H9 (cell line): ENCODE measurements at regions not wholly inside any gene's neighbourhood (a gene's known extent, or its start where the extent isn't known, plus 50 kb on each side); places are given as distances from the start of the nearest gene placed in this dataset.

ENCODE experiments used
- DNase-seq: peaks from one replicate; pipeline ENCODE4 v3.0.0-alpha.2; 2017
- H2AFZ ChIP-seq: one replicate; pipeline ENCODE4 v1.6.1; 2013; ENCODE audit warnings: mild to moderate bottlenecking, low read length, control low read depth, moderate library complexity
- H2AK5ac ChIP-seq: 2 replicates; pipeline ENCODE4 v1.6.1; 2013; ENCODE audit warnings: low read length, control low read depth, mixed read lengths; ENCODE audit not compliant: insufficient read length
- H2BK120ac ChIP-seq: one replicate; pipeline ENCODE4 v1.6.1; 2013; ENCODE audit warnings: low read depth, mild to moderate bottlenecking, low read length, control low read depth, inconsistent platforms; ENCODE audit not compliant: poor library complexity, severe bottlenecking
- H2BK12ac ChIP-seq: 2 replicates; pipeline ENCODE4 v1.6.1; 2013; ENCODE audit warnings: low read length, control low read depth, mixed read lengths, low read depth; ENCODE audit not compliant: insufficient read length
- H2BK15ac ChIP-seq: 2 replicates; pipeline ENCODE4 v1.6.1; 2013; ENCODE audit warnings: low read depth, low read length, control low read depth
- H2BK20ac ChIP-seq: one replicate; pipeline ENCODE4 v1.6.1; 2013; ENCODE audit warnings: low read depth, mild to moderate bottlenecking, low read length, control low read depth, inconsistent platforms; ENCODE audit not compliant: poor library complexity, severe bottlenecking
- H2BK5ac ChIP-seq: 2 replicates; pipeline ENCODE4 v1.6.1; 2013; ENCODE audit warnings: low read length, control low read depth, mixed read lengths; ENCODE audit not compliant: insufficient read length
- H3K14ac ChIP-seq: 2 replicates; pipeline ENCODE4 v1.6.1; 2013; ENCODE audit warnings: low read length, control low read depth; ENCODE audit not compliant: insufficient read depth
- H3K18ac ChIP-seq: 2 replicates; pipeline ENCODE4 v1.6.1; 2013; ENCODE audit warnings: low read depth, mild to moderate bottlenecking, mixed read lengths, low read length, control low read depth; ENCODE audit not compliant: insufficient read length
- H3K23ac ChIP-seq: 2 replicates; pipeline ENCODE4 v1.6.1; 2013; ENCODE audit warnings: low read length, control low read depth, mixed read lengths, low read depth; ENCODE audit not compliant: insufficient read length
- H3K23me2 ChIP-seq: 2 replicates; pipeline ENCODE4 v1.6.1; 2013; ENCODE audit warnings: low read depth, mild to moderate bottlenecking, mixed read lengths, low read length, control low read depth; ENCODE audit not compliant: insufficient read length, poor library complexity, severe bottlenecking
- H3K27ac ChIP-seq: 2 replicates; pipeline ENCODE4 v1.5.1; 2013; ENCODE audit warnings: low read length, control low read depth, mixed read lengths, low read depth; ENCODE audit not compliant: insufficient read length
- H3K27me3 ChIP-seq: 2 replicates; pipeline ENCODE4 v1.6.1; 2013; ENCODE audit warnings: low read length, control low read depth, inconsistent platforms; ENCODE audit not compliant: insufficient read depth
- H3K4ac ChIP-seq: 2 replicates; pipeline ENCODE4 v1.6.1; 2013; ENCODE audit warnings: low read depth, mild to moderate bottlenecking, control low read depth, inconsistent platforms, low read length, moderate library complexity
- H3K4me1 ChIP-seq: 2 replicates; pipeline ENCODE4 v1.6.1; 2013; ENCODE audit warnings: low read length, control low read depth, inconsistent platforms; ENCODE audit not compliant: insufficient read depth
- H3K4me2 ChIP-seq: 2 replicates; pipeline ENCODE4 v1.6.1; 2013; ENCODE audit warnings: low read length, control low read depth, mixed read lengths; ENCODE audit not compliant: insufficient read length, insufficient read depth
- H3K56ac ChIP-seq: 2 replicates; pipeline ENCODE4 v1.6.1; 2013; ENCODE audit warnings: low read depth, mild to moderate bottlenecking, mixed read lengths, low read length, control low read depth; ENCODE audit not compliant: insufficient read length
- H3K79me1 ChIP-seq: 2 replicates; pipeline ENCODE4 v1.6.1; 2013; ENCODE audit warnings: low read depth, mild to moderate bottlenecking, moderate library complexity, low read length, control low read depth, inconsistent platforms; ENCODE audit not compliant: insufficient read depth, poor library complexity, severe bottlenecking
- H3K79me2 ChIP-seq: 2 replicates; pipeline ENCODE4 v1.6.1; 2013; ENCODE audit warnings: low read length, control low read depth, inconsistent platforms; ENCODE audit not compliant: insufficient read depth
- H3K9ac ChIP-seq: 2 replicates; pipeline ENCODE4 v1.6.1; 2013; ENCODE audit warnings: low read length, control low read depth, mixed read lengths; ENCODE audit not compliant: insufficient read length; ENCODE audit errors: extremely low read depth
- H3K9me3 ChIP-seq: one replicate; pipeline ENCODE4 v1.6.1; 2013; ENCODE audit warnings: low read depth, low read length, inconsistent platforms; ENCODE audit not compliant: control insufficient read depth
- H3T11ph ChIP-seq: one replicate; pipeline ENCODE4 v1.6.1; 2013; ENCODE audit warnings: mild to moderate bottlenecking, low read length, control low read depth, inconsistent platforms
- H4K20me1 ChIP-seq: one replicate; pipeline ENCODE4 v1.6.1; 2013; ENCODE audit not compliant: control insufficient read depth, insufficient read length, insufficient read depth
- H4K5ac ChIP-seq: 2 replicates; pipeline ENCODE4 v1.6.1; 2013; ENCODE audit warnings: low read depth, mild to moderate bottlenecking, mixed read lengths, low read length, control low read depth; ENCODE audit not compliant: insufficient read length
- H4K8ac ChIP-seq: replicated peaks from 2 replicates; pipeline ENCODE4 v1.6.1; 2013; ENCODE audit warnings: low read length, control low read depth, mixed read lengths, low read depth; ENCODE audit not compliant: insufficient read length
- H4K91ac ChIP-seq: 2 replicates; pipeline ENCODE4 v1.6.1; 2013; ENCODE audit warnings: low read depth, mild to moderate bottlenecking, moderate library complexity, mixed read lengths, low read length, control low read depth; ENCODE audit not compliant: insufficient read length
- H3K27ac Mint-ChIP-seq, 3 experiments: 2 replicates in 2 of 3; 3 replicates in 1 of 3; pipeline ENCODE4 v1.8.0; 2020 to 2021; ENCODE audit warnings: mixed read lengths in 3 of 3, mild to moderate bottlenecking in 1 of 3, moderate library complexity in 1 of 3
- H3K27me3 Mint-ChIP-seq: 2 replicates; pipeline ENCODE4 v1.8.0; 2021; ENCODE audit warnings: low read depth, mild to moderate bottlenecking, moderate library complexity, mixed read lengths
- H3K36me3 Mint-ChIP-seq, 3 experiments: 2 replicates in 2 of 3; 3 replicates in 1 of 3; pipeline ENCODE4 v1.8.0; 2020 to 2021; ENCODE audit warnings: low read depth in 3 of 3, mixed read lengths in 3 of 3; ENCODE audit not compliant: insufficient read depth in 1 of 3
- H3K4me1 Mint-ChIP-seq, 2 experiments: 2 replicates each; pipeline ENCODE4 v1.8.0; 2020; ENCODE audit warnings: mixed read lengths in 2 of 2
- H3K4me3 Mint-ChIP-seq, 2 experiments: 2 replicates in 1 of 2; 3 replicates in 1 of 2; pipeline ENCODE4 v1.8.0; 2020 to 2021; ENCODE audit warnings: mild to moderate bottlenecking in 2 of 2, mixed read lengths in 2 of 2, moderate library complexity in 1 of 2
- H3K9me3 Mint-ChIP-seq, 2 experiments: 2 replicates in 1 of 2; 3 replicates in 1 of 2; pipeline ENCODE4 v1.8.0; 2020; ENCODE audit warnings: mild to moderate bottlenecking in 2 of 2, mixed read lengths in 2 of 2, moderate library complexity in 1 of 2
- CTCF ChIP-seq: fragments of 200-600 bp; sonication (generic); conservative IDR thresholded peaks from 3 replicates; pipeline ENCODE4 v1.8.0; 2021; ENCODE audit warnings: antibody characterized with exemption, mild to moderate bottlenecking
- WGBS: extraction: QIAGEN DNeasy Blood & Tissue Kit; methylation state at CpG from one replicate; pipeline ENCODE4 v1.1.7; 2013; ENCODE audit warnings: missing lambda C conversion rate, low lambda C conversion rate, mixed read lengths; ENCODE audit not compliant: insufficient read length; ENCODE audit errors: extremely low coverage; 5-methylcytosine and 5-hydroxymethylcytosine counted together

- Mint-ChIP-seq H3K36me3 (no peaks in the 10 kb centered on the region), H3K4me3 (no peak overlapping the region), H3K9me3 (no peaks in the 10 kb centered on the region), H3K27ac (no peak overlapping the region), H3K27me3 (no peaks in the 10 kb centered on the region), H3K4me1 (no peaks in the 10 kb centered on the region)
- Histone ChIP-seq H3K14ac (no peak overlapping the region), H3K79me1 (no peaks in the 10 kb centered on the region), H2BK12ac (no peak overlapping the region), H4K5ac (no peak overlapping the region), H3K4me1 (no peaks in the 10 kb centered on the region), H4K8ac (no peak overlapping the region), H4K91ac (no peak overlapping the region), H2BK5ac (no peak overlapping the region), H3K27me3 (no peaks in the 10 kb centered on the region), H3K18ac (no peak overlapping the region), H3K23me2 (no peaks in the 10 kb centered on the region), H2BK20ac (no peak overlapping the region), H3K9me3 (no peaks in the 10 kb centered on the region), H2BK120ac (no peak overlapping the region), H4K20me1 (no peaks in the 10 kb centered on the region), H3K56ac (no peak overlapping the region), H3K79me2 (no peaks in the 10 kb centered on the region), H3K23ac (no peak overlapping the region), H3T11ph (no peak overlapping the region), H3K9ac (no peak overlapping the region), H3K4ac (no peak overlapping the region), H2BK15ac (no peak overlapping the region), H2AK5ac (no peak overlapping the region), H3K27ac (no peak overlapping the region), H3K4me2 (no peak overlapping the region), H2AFZ (peak overlapping the region; percentile 25)
- DNase-seq, result no peak
- no CpG with 5 or more reads among the region's 4 CpGs for WGBS
- no peak for TF ChIP-seq CTCF
Measured at GRCh38 chr3:35849496-35849895, 210.2 kb downstream of the ARPP21 start.
